Immature natural killer cell (primary cell): ENCODE measurements at regions not wholly inside any gene's neighbourhood (a gene's known extent, or its start where the extent isn't known, plus 50 kb on each side); places are given as distances from the start of the nearest gene placed in this dataset.

Experiments
- DNase-seq, 3 donors: peaks; one replicate each; pipeline ENCODE4 v3.0.0; 2022; ENCODE audit warnings: mixed read lengths in 1 of 3
- H3K27ac Mint-ChIP-seq, 6 donors: one replicate each; pipeline ENCODE4 v1.8.0; 2020; ENCODE audit warnings: mixed read lengths in 6 of 6, mild to moderate bottlenecking in 5 of 6, inconsistent platforms in 4 of 6, moderate library complexity in 3 of 6
- H3K27me3 Mint-ChIP-seq, 3 donors: one replicate each; pipeline ENCODE4 v1.8.0; 2020 to 2021; ENCODE audit warnings: low read depth in 3 of 3, mild to moderate bottlenecking in 3 of 3, mixed read lengths in 3 of 3, moderate library complexity in 3 of 3, inconsistent platforms in 1 of 3
- H3K36me3 Mint-ChIP-seq, 3 donors: one replicate each; pipeline ENCODE4 v1.8.0; 2020; ENCODE audit warnings: mixed read lengths in 3 of 3, inconsistent platforms in 2 of 3, mild to moderate bottlenecking in 2 of 3
- H3K4me1 Mint-ChIP-seq, 2 donors: one replicate each; pipeline ENCODE4 v1.8.0; 2020; ENCODE audit warnings: inconsistent platforms in 2 of 2, mild to moderate bottlenecking in 2 of 2, mixed read lengths in 2 of 2, moderate library complexity in 1 of 2
- H3K4me3 Mint-ChIP-seq, 5 donors: one replicate each; pipeline ENCODE4 v1.8.0; 2020; ENCODE audit warnings: mild to moderate bottlenecking in 5 of 5, mixed read lengths in 5 of 5, inconsistent platforms in 3 of 5, moderate library complexity in 3 of 5
- H3K9me3 Mint-ChIP-seq, 6 donors: one replicate each; pipeline ENCODE4 v1.8.0; 2020; ENCODE audit warnings: mild to moderate bottlenecking in 6 of 6, mixed read lengths in 6 of 6, inconsistent platforms in 4 of 6, moderate library complexity in 3 of 6

GRCh38 chr2:125450092-125450491 is 1205.9 kb upstream of the GYPC start:
- H3K4me1 Mint-ChIP-seq, result no peaks in the 10 kb centered on the region
- H3K4me3 Mint-ChIP-seq, result no peak overlapping the region
- H3K27me3 Mint-ChIP-seq, result peaks cover 0 to 3% (median 0%) of the 10 kb centered on the region in 3 donors
- H3K27ac Mint-ChIP-seq, result no peak overlapping the region
- H3K36me3 Mint-ChIP-seq, result peaks cover 0 to 3% (median 3%) of the 10 kb centered on the region in 3 donors
- peaks cover 7 to 50% (median 19%) of the 10 kb centered on the region in 6 donors for H3K9me3 Mint-ChIP-seq
- DNase-seq, result no peak

GRCh38 chr2:125455110-125455509 is 1200.8 kb upstream of the GYPC start:
- Mint-ChIP-seq H3K36me3 (peaks cover 0 to 3% (median 3%) of the 10 kb centered on the region in 3 donors), H3K9me3 (peaks cover 3 to 45% (median 18%) of the 10 kb centered on the region in 6 donors), H3K4me3 (no peak overlapping the region), H3K27ac (no peak overlapping the region), H3K27me3 (peaks cover 0 to 3% (median 0%) of the 10 kb centered on the region in 3 donors), H3K4me1 (no peaks in the 10 kb centered on the region)
- no peak for DNase-seq

- DNase-seq, result no peak
- Mint-ChIP-seq H3K4me3 (no peak overlapping the region), H3K4me1 (no peaks in the 10 kb centered on the region), H3K27me3 (peaks cover 0 to 3% (median 2%) of the 10 kb centered on the region in 3 donors), H3K9me3 (peaks cover 3 to 48% (median 19%) of the 10 kb centered on the region in 6 donors), H3K36me3 (peaks cover 0 to 3% (median 3%) of the 10 kb centered on the region in 3 donors), H3K27ac (no peak overlapping the region)
Observed at GRCh38 chr2:125456693-125457363, 1199.1 kb upstream of the GYPC start.

- H3K4me3 Mint-ChIP-seq, result no peak overlapping the region
- peaks cover 5 to 43% (median 23%) of the 10 kb centered on the region in 6 donors for H3K9me3 Mint-ChIP-seq
- H3K27me3 Mint-ChIP-seq, result no peaks in the 10 kb centered on the region
- H3K36me3 Mint-ChIP-seq, result no peaks in the 10 kb centered on the region
- DNase-seq, result no peak
- no peaks in the 10 kb centered on the region for H3K4me1 Mint-ChIP-seq
- no peak overlapping the region for H3K27ac Mint-ChIP-seq
Observed at GRCh38 chr2:125471963-125472362, 1184.0 kb upstream of the GYPC start.

- peaks cover 15 to 54% (median 29%) of the 10 kb centered on the region in 6 donors for H3K9me3 Mint-ChIP-seq
- peaks cover 0 to 2% (median 0%) of the 10 kb centered on the region in 3 donors for H3K27me3 Mint-ChIP-seq
- H3K27ac Mint-ChIP-seq, result no peak overlapping the region
- H3K4me1 Mint-ChIP-seq, result no peaks in the 10 kb centered on the region
- H3K4me3 Mint-ChIP-seq, result no peak overlapping the region
- no peaks in the 10 kb centered on the region for H3K36me3 Mint-ChIP-seq
- DNase-seq, result no peak
Observed at GRCh38 chr2:125479143-125479636, 1176.8 kb upstream of the GYPC start.

- H3K4me3 Mint-ChIP-seq, result no peak overlapping the region
- H3K36me3 Mint-ChIP-seq, result no peaks in the 10 kb centered on the region
- no peaks in the 10 kb centered on the region for H3K4me1 Mint-ChIP-seq
- H3K27me3 Mint-ChIP-seq, result peaks cover 0 to 2% (median 0%) of the 10 kb centered on the region in 3 donors
- peaks cover 11 to 65% (median 26%) of the 10 kb centered on the region in 6 donors for H3K9me3 Mint-ChIP-seq
- H3K27ac Mint-ChIP-seq, result no peak overlapping the region
- DNase-seq, result no peak
Observed at GRCh38 chr2:125490308-125490707, 1165.7 kb upstream of the GYPC start.

GRCh38 chr2:125491663-125492062 is 1164.3 kb upstream of the GYPC start:
- Mint-ChIP-seq H3K36me3 (no peaks in the 10 kb centered on the region), H3K4me3 (no peak overlapping the region), H3K9me3 (peaks cover 8 to 59% (median 19%) of the 10 kb centered on the region in 6 donors)

GRCh38 chr2:125512313-125512712 is 1143.6 kb upstream of the GYPC start:
- no peaks in the 10 kb centered on the region for H3K27me3 Mint-ChIP-seq
- no peak overlapping the region for H3K4me3 Mint-ChIP-seq
- no peak for DNase-seq
- H3K27ac Mint-ChIP-seq, result no peak overlapping the region
- H3K9me3 Mint-ChIP-seq, result peaks cover 12 to 49% (median 21%) of the 10 kb centered on the region in 6 donors
- peaks cover 0 to 3% (median 0%) of the 10 kb centered on the region in 3 donors for H3K36me3 Mint-ChIP-seq
- no peaks in the 10 kb centered on the region for H3K4me1 Mint-ChIP-seq

More at GRCh38 chr2:125491663-125492062, 1164.3 kb upstream of the GYPC start:
- peaks cover 0 to 2% (median 0%) of the 10 kb centered on the region in 3 donors for H3K27me3 Mint-ChIP-seq
- H3K4me1 Mint-ChIP-seq, result no peaks in the 10 kb centered on the region
- no peak for DNase-seq
- H3K27ac Mint-ChIP-seq, result no peak overlapping the region

GRCh38 chr2:125516496-125517109 is 1139.4 kb upstream of the GYPC start:
- Mint-ChIP-seq H3K9me3 (peaks cover 3 to 54% (median 26%) of the 10 kb centered on the region in 6 donors), H3K4me1 (no peaks in the 10 kb centered on the region), H3K27ac (no peak overlapping the region), H3K36me3 (peaks cover 0 to 3% (median 0%) of the 10 kb centered on the region in 3 donors), H3K4me3 (no peak overlapping the region), H3K27me3 (no peaks in the 10 kb centered on the region)
- no peak for DNase-seq

GRCh38 chr2:125526093-125526492 is 1129.9 kb upstream of the GYPC start:
- Mint-ChIP-seq H3K9me3 (peaks cover 4 to 30% (median 14%) of the 10 kb centered on the region in 6 donors), H3K4me3 (no peak overlapping the region), H3K36me3 (peaks cover 0 to 3% (median 0%) of the 10 kb centered on the region in 3 donors), H3K27me3 (peaks cover 0 to 3% (median 2%) of the 10 kb centered on the region in 3 donors), H3K27ac (no peak overlapping the region), H3K4me1 (no peaks in the 10 kb centered on the region)
- DNase-seq, result no peak

GRCh38 chr2:125535089-125535488 is 1120.9 kb upstream of the GYPC start:
- peaks cover 0 to 4% (median 0%) of the 10 kb centered on the region in 3 donors for H3K36me3 Mint-ChIP-seq
- peaks cover 0 to 41% (median 16%) of the 10 kb centered on the region in 6 donors for H3K9me3 Mint-ChIP-seq
- no peak for DNase-seq
- no peak overlapping the region for H3K27ac Mint-ChIP-seq
- peaks cover 0 to 1% (median 0%) of the 10 kb centered on the region in 3 donors for H3K27me3 Mint-ChIP-seq
- H3K4me3 Mint-ChIP-seq, result no peak overlapping the region
- H3K4me1 Mint-ChIP-seq, result no peaks in the 10 kb centered on the region

GRCh38 chr2:125543968-125544514 is 1111.9 kb upstream of the GYPC start:
- H3K27me3 Mint-ChIP-seq, result peaks cover 0 to 4% (median 0%) of the 10 kb centered on the region in 3 donors
- no peak overlapping the region for H3K4me3 Mint-ChIP-seq
- peaks cover 9 to 39% (median 32%) of the 10 kb centered on the region in 6 donors for H3K9me3 Mint-ChIP-seq
- no peak for DNase-seq
- H3K4me1 Mint-ChIP-seq, result no peaks in the 10 kb centered on the region
- no peak overlapping the region for H3K27ac Mint-ChIP-seq
- peaks cover 0 to 4% (median 0%) of the 10 kb centered on the region in 3 donors for H3K36me3 Mint-ChIP-seq

GRCh38 chr2:125553768-125554167 is 1102.2 kb upstream of the GYPC start:
- no peak overlapping the region for H3K4me3 Mint-ChIP-seq
- DNase-seq, result no peak
- H3K27me3 Mint-ChIP-seq, result peaks cover 0 to 5% (median 2%) of the 10 kb centered on the region in 3 donors
- H3K4me1 Mint-ChIP-seq, result no peaks in the 10 kb centered on the region
- H3K9me3 Mint-ChIP-seq, result peaks cover 4 to 49% (median 30%) of the 10 kb centered on the region in 6 donors
- no peaks in the 10 kb centered on the region for H3K36me3 Mint-ChIP-seq
- H3K27ac Mint-ChIP-seq, result no peak overlapping the region

- Mint-ChIP-seq H3K36me3 (no peaks in the 10 kb centered on the region), H3K27me3 (peaks cover 0 to 1% (median 0%) of the 10 kb centered on the region in 3 donors), H3K4me3 (no peak overlapping the region), H3K4me1 (no peaks in the 10 kb centered on the region), H3K27ac (no peak overlapping the region), H3K9me3 (peaks cover 0 to 44% (median 26%) of the 10 kb centered on the region in 6 donors)
- no peak for DNase-seq
Observed at GRCh38 chr2:125554956-125555355, 1101.0 kb upstream of the GYPC start.
